ENCODE measurements at regions not wholly inside any gene's neighbourhood (a gene's known extent, or its start where the extent isn't known, plus 50 kb on each side); places are given as distances from the start of the nearest gene placed in this dataset.

DNA sequence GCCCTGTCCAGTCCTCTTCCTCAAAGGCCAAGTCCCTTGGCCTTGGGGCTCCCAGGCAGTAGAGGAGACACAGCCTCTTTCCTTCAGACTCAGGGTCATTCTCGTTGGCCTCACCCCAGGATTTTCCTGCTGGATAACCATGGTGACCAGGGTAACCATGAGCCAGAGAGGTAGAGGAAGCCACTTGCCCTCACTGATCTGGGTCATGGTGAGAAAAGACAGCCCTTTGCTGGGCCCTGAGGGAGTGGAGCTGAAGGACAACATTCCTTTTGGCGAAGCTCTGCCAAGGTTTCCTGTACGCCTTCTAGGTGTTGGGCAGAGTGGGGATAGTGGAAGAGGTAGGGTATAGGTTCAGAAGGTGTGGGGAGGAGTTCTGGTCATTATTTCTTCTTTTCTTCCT lies 53.1 kb upstream of the WNT4 start:
- Histone ChIP-seq H3K9me3 (no peaks in the 10 kb centered on the region), H3K4me1 (no peaks in the 10 kb centered on the region), H3K4me3 (no peak overlapping the region), H3K27ac (no peak overlapping the region), H3K27me3 (no peaks in the 10 kb centered on the region), H3K36me3 (no peaks in the 10 kb centered on the region)
- DNase-seq (ENCODE audit: low spot score in 2 of 2) = no peak
- intact Hi-C loops (cut with DNase I; ENCODE audit: low total_unique reads) = no loop called here
- TF ChIP-seq POLR2AphosphoS5 (IDR thresholded peaks at IDR 0.05) (no peak), POLR2A (IDR thresholded peaks at IDR 0.05) (no peak)
- TF ChIP-seq, protein P1, sequence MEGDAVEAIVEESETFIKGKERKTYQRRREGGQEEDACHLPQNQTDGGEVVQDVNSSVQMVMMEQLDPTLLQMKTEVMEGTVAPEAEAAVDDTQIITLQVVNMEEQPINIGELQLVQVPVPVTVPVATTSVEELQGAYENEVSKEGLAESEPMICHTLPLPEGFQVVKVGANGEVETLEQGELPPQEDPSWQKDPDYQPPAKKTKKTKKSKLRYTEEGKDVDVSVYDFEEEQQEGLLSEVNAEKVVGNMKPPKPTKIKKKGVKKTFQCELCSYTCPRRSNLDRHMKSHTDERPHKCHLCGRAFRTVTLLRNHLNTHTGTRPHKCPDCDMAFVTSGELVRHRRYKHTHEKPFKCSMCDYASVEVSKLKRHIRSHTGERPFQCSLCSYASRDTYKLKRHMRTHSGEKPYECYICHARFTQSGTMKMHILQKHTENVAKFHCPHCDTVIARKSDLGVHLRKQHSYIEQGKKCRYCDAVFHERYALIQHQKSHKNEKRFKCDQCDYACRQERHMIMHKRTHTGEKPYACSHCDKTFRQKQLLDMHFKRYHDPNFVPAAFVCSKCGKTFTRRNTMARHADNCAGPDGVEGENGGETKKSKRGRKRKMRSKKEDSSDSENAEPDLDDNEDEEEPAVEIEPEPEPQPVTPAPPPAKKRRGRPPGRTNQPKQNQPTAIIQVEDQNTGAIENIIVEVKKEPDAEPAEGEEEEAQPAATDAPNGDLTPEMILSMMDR (IDR thresholded peaks at IDR 0.05) = no peak

DNA sequence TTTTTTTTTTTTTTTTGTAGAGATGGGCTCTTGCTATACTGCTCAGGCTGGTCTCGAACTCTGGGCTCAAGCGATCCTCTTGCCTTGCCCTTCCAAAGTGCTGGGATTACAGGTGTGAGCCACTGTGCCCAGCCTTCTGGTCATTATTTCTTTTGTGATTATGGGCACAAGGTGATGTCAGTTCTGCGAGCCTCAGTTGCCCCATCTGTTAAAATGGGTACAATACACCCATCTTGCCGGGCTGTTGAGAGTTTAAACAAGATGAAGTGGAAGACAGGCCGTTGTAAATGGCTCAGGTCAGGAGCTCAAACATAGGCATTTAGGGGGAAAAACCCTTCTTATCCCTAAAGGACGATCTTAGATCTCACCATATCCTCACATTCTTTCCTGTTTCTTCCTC lies 53.7 kb upstream of the WNT4 start:
- TF ChIP-seq, protein P1 (IDR thresholded peaks at IDR 0.05) = no peak
- TF ChIP-seq POLR2AphosphoS5 (IDR thresholded peaks at IDR 0.05) (no peak), POLR2A (IDR thresholded peaks at IDR 0.05) (no peak)
- no peak for DNase-seq (ENCODE audit: low spot score in 2 of 2)
- Histone ChIP-seq H3K9me3 (no peaks in the 10 kb centered on the region), H3K27me3 (no peaks in the 10 kb centered on the region), H3K36me3 (no peaks in the 10 kb centered on the region), H3K4me1 (no peaks in the 10 kb centered on the region), H3K4me3 (no peak overlapping the region), H3K27ac (no peak overlapping the region)
- intact Hi-C loops (cut with DNase I; ENCODE audit: low total_unique reads) = no loop called here

DNA sequence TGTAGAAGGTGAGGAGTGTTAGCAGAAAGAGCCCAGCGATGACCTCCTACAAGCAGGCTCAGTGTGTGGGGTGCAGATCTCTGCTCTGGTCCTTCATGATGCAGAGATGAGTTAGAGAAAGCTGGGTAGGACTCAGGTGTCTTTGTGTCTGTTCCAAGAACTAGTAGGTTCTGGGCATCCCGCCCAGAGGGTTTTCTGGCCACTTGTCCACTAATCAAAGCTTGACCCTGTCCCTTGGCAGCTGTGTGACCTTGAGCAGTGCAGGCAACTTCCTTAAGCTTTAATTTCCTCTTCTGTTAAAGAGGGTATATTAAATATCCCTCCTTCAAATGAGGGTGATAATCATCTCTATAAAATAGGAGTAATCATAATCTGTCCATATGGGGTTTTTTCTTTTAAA lies 54.7 kb upstream of the WNT4 start:
- intact Hi-C loops (cut with DNase I; ENCODE audit: low total_unique reads) = no loop called here
- Histone ChIP-seq H3K4me3 (no peak overlapping the region), H3K36me3 (no peaks in the 10 kb centered on the region), H3K27ac (no peak overlapping the region), H3K9me3 (no peaks in the 10 kb centered on the region), H3K27me3 (no peaks in the 10 kb centered on the region), H3K4me1 (no peaks in the 10 kb centered on the region)
- TF ChIP-seq POLR2AphosphoS5 (IDR thresholded peaks at IDR 0.05) = no peak
- TF ChIP-seq POLR2A (IDR thresholded peaks at IDR 0.05) = no peak
- TF ChIP-seq, protein P1 (IDR thresholded peaks at IDR 0.05) = no peak
- DNase-seq (ENCODE audit: low spot score in 2 of 2) = no peak

DNA sequence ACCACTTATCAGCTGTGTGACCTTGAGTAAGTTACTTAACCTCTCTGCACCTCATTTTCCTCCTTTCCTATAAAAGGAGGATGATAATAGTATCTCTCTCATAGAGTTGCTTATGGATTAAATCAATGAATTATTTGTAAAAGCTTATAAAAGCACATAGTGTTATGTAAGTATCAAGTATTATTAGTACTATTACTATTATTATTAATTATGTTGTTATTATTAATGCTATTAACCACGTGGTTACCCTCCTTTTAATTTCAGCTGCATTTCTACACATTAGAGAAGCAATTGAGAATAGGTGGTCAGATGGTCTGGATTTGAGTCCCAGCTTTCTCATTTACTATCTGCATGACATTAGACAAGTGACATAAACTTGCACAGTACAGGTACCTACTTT lies 58.1 kb upstream of the WNT4 start:
- H3K27ac ChIP-seq = no peak overlapping the region
- DNase-seq (ENCODE audit: low spot score in 2 of 2) = no peak
- H3K36me3 ChIP-seq = no peaks in the 10 kb centered on the region
- intact Hi-C loops (cut with DNase I; ENCODE audit: low total_unique reads) = no loop called here
- H3K4me3 ChIP-seq = no peak overlapping the region
- no peaks in the 10 kb centered on the region for H3K27me3 ChIP-seq
- TF ChIP-seq, protein P1 (IDR thresholded peaks at IDR 0.05) = no peak
- TF ChIP-seq POLR2AphosphoS5 (IDR thresholded peaks at IDR 0.05) = no peak
- TF ChIP-seq POLR2A (IDR thresholded peaks at IDR 0.05) = no peak
- H3K4me1 ChIP-seq = peaks cover 0 to 4% of the 10 kb centered on the region in 2 donors
- no peaks in the 10 kb centered on the region for H3K9me3 ChIP-seq

DNA sequence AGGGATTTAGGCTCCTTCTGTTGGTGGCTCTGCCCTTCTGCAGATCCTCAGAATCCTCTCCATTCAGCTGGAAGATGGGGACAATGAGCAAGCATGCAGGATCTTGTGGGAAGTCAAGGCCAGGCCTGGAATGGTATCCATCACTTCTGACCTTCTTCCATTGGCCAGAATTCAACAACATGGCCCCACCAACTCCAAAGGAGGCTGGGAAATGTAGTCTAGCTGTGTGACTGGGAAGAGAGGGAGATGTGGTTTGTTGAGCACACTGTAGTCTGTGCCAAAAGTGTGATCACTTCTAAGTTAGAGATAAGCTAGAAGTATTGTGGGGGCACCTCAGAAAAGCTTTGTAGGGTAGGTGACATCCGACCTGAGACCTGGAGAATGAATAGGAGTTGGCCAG lies 60.4 kb upstream of the WNT4 start:
- Histone ChIP-seq H3K36me3 (no peaks in the 10 kb centered on the region), H3K4me1 (peaks cover 0 to 4% of the 10 kb centered on the region in 2 donors), H3K27me3 (peaks cover 0 to 5% of the 10 kb centered on the region in 2 donors), H3K27ac (no peak overlapping the region), H3K4me3 (no peak overlapping the region), H3K9me3 (no peaks in the 10 kb centered on the region)
- no peak for DNase-seq (ENCODE audit: low spot score in 2 of 2)
- TF ChIP-seq POLR2A (IDR thresholded peaks at IDR 0.05) (no peak), POLR2AphosphoS5 (IDR thresholded peaks at IDR 0.05) (no peak)
- TF ChIP-seq, protein P1 (IDR thresholded peaks at IDR 0.05) = no peak
- intact Hi-C loops (cut with DNase I; ENCODE audit: low total_unique reads) = no loop called here
